ENCODE measurements at regions not wholly inside any gene's neighbourhood (a gene's known extent, or its start where the extent isn't known, plus 50 kb on each side); places are given as distances from the start of the nearest gene placed in this dataset.

DNA sequence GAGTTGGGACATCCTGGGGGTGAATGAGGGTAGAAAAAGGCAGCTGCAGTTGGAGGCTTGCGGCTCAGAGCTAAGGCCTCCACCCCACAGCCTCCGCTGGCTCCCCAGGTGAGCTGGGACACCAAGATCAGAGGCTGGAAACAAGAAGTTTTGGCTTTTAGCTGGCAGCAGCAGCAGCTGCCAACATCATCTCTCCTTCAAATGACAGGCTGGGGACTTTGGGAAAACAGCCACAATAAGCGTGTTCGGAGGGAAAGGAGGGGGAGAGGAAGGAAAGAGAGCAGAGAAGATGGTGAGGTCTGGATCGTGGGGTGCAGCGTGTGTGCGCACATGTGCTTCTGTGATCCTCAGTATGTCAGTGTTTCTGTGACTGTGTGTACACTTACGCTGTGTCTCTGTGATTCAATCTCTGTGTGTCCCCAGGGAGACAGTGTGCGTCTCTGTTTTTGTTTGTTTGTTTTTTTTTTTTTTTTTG is 62.0 kb upstream of the RASD2 start:
- Histone ChIP-seq H3K27me3 (ENCODE audit: control insufficient read depth, insufficient read depth, low read length) (no peaks in the 10 kb centered on the region), H3K4me3 (ENCODE audit: low read length in 3 of 3) (no peak overlapping the region), H3K9me3 (ENCODE audit: control insufficient read depth in 2 of 3, insufficient read depth in 1 of 3, low read length in 3 of 3) (peaks cover 0 to 4% (median 0%) of the 10 kb centered on the region in 3 donors), H3K27ac (ENCODE audit: low read depth in 2 of 2, low read length in 2 of 2) (peak overlapping the region in 1 of 2 donors; percentile 73), H3K4me1 (ENCODE audit: control insufficient read depth in 2 of 3, insufficient read depth in 2 of 3, low read depth in 1 of 3, low read length in 3 of 3) (peaks cover 0 to 14% (median 7%) of the 10 kb centered on the region in 3 donors), H3K9ac (ENCODE audit: low read length in 3 of 3) (no peak overlapping the region), H3K36me3 (ENCODE audit: control insufficient read depth in 2 of 3, insufficient read depth in 3 of 3, low read length in 3 of 3) (no peaks in the 10 kb centered on the region)
- no peak for FAIRE-seq
- peak in 1 of 5 donors; percentile 41 for DNase-seq
- TF ChIP-seq, protein P1, sequence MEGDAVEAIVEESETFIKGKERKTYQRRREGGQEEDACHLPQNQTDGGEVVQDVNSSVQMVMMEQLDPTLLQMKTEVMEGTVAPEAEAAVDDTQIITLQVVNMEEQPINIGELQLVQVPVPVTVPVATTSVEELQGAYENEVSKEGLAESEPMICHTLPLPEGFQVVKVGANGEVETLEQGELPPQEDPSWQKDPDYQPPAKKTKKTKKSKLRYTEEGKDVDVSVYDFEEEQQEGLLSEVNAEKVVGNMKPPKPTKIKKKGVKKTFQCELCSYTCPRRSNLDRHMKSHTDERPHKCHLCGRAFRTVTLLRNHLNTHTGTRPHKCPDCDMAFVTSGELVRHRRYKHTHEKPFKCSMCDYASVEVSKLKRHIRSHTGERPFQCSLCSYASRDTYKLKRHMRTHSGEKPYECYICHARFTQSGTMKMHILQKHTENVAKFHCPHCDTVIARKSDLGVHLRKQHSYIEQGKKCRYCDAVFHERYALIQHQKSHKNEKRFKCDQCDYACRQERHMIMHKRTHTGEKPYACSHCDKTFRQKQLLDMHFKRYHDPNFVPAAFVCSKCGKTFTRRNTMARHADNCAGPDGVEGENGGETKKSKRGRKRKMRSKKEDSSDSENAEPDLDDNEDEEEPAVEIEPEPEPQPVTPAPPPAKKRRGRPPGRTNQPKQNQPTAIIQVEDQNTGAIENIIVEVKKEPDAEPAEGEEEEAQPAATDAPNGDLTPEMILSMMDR (IDR thresholded peaks at IDR 0.05; ENCODE audit: borderline replicate concordance, extremely low read depth, insufficient read depth) = no peak
- intact Hi-C loops (cut with DNase I) = no loop called here

- no peak for FAIRE-seq
- intact Hi-C loops (cut with DNase I) = no loop called here
- no peak overlapping the region for H3K27ac ChIP-seq (ENCODE audit: low read depth in 2 of 2, low read length in 2 of 2)
These were observed 61.3 kb upstream of the RASD2 start for GRCh38 chr22:35479359-35479758.

DNA sequence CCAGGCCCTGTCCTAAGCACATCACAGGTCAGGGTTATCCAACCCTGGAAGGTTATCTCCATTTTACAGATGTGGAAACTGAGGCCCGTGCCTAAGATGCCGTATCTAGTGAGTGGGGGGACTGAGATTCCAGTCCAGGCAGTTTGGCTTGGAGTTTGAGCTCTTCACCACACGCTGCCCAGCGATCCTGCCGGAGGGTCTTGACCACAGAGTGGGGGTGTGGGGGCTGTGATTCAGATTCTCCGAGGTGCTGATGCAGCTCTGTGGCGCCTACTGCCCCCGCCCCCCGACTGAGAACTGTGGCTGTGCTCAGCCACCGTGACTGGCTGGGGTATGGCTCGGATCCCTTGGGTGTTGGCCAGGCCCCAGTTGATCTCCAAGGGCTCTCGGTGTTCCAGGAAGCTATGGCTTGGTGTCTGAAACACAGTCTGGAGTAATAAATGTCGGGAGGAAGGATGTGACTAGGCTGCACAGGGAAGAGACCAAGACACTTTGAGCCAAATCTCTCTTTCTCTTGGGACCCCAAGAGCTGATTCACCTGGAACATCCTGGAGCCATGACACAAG is 60.6 kb upstream of the RASD2 start:
- Histone ChIP-seq H3K4me3 (ENCODE audit: low read length in 3 of 3) (no peak overlapping the region), H3K4me1 (ENCODE audit: control insufficient read depth in 2 of 3, insufficient read depth in 2 of 3, low read depth in 1 of 3, low read length in 3 of 3) (peaks cover 0 to 14% (median 7%) of the 10 kb centered on the region in 3 donors), H3K36me3 (ENCODE audit: control insufficient read depth in 2 of 3, insufficient read depth in 3 of 3, low read length in 3 of 3) (no peaks in the 10 kb centered on the region), H3K27ac (ENCODE audit: low read depth in 2 of 2, low read length in 2 of 2) (peak overlapping the region; percentile 45), H3K27me3 (ENCODE audit: control insufficient read depth, insufficient read depth, low read length) (no peaks in the 10 kb centered on the region), H3K9me3 (ENCODE audit: control insufficient read depth in 2 of 3, insufficient read depth in 1 of 3, low read length in 3 of 3) (peaks cover 0 to 4% (median 0%) of the 10 kb centered on the region in 3 donors), H3K9ac (ENCODE audit: low read length in 3 of 3) (no peak overlapping the region)
- peak in 1 of 5 donors; percentile 90 for DNase-seq
- TF ChIP-seq, protein P1 (IDR thresholded peaks at IDR 0.05; ENCODE audit: borderline replicate concordance, extremely low read depth, insufficient read depth) = no peak
- no peak for FAIRE-seq
- intact Hi-C loops (cut with DNase I) = no loop called here

More at GRCh38 chr22:35479359-35479758, 61.3 kb upstream of the RASD2 start:
- TF ChIP-seq, protein P1 (IDR thresholded peaks at IDR 0.05; ENCODE audit: borderline replicate concordance, extremely low read depth, insufficient read depth) = no peak
- Histone ChIP-seq H3K36me3 (ENCODE audit: control insufficient read depth in 2 of 3, insufficient read depth in 3 of 3, low read length in 3 of 3) (no peaks in the 10 kb centered on the region), H3K27me3 (ENCODE audit: control insufficient read depth, insufficient read depth, low read length) (no peaks in the 10 kb centered on the region), H3K4me3 (ENCODE audit: low read length in 3 of 3) (no peak overlapping the region), H3K4me1 (ENCODE audit: control insufficient read depth in 2 of 3, insufficient read depth in 2 of 3, low read depth in 1 of 3, low read length in 3 of 3) (peaks cover 0 to 14% (median 7%) of the 10 kb centered on the region in 3 donors), H3K9ac (ENCODE audit: low read length in 3 of 3) (no peak overlapping the region), H3K9me3 (ENCODE audit: control insufficient read depth in 2 of 3, insufficient read depth in 1 of 3, low read length in 3 of 3) (peaks cover 0 to 4% (median 0%) of the 10 kb centered on the region in 3 donors)
- no peak for DNase-seq
